ENCODE measurements at regions not wholly inside any gene's neighbourhood (a gene's known extent, or its start where the extent isn't known, plus 50 kb on each side); places are given as distances from the start of the nearest gene placed in this dataset.

DNA sequence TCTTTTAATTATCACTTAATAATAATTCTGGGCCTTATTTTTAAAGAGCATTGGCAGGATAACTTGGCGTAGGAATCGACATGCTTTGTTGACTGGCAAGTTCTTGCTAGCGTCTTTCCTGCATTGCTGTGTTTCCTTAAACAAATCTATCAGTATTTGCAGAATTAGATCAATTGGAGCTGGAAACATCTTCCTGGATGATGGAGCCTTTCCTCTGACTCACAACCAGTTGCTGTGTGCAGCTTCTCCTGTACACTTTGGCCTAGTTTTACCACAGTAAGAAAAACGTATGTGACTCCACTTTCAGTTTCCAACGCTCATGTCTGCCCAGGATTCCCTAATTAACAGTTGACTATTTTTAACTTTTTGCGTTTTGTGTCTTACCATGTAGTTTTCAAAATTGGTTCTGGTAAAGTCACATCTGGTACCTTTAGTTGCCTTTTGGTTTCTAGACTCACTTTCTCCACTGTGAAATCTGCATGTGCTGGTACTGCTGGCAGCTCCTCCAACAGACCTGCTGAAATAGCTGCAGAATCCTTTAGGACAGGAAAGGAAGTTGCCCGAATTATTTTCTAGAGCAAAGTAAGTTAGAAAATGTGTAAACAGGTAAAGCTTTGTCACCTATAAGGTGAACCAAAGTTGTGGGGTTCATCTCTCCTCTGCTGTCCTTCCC is 553.2 kb upstream of the FAT1 start:
- no peak for DNase-seq (ENCODE audit: low spot score)
- no peaks in the 10 kb centered on the region for H3K9me3 ChIP-seq (ENCODE audit: low read depth, low read length, poor library complexity, severe bottlenecking)
- intact Hi-C loops (cut with micrococcal nuclease; ENCODE audit: unreplicated experiment): no loop called here
- H3K4me1 ChIP-seq (ENCODE audit: insufficient read depth, low read length, poor library complexity, severe bottlenecking): no peaks in the 10 kb centered on the region
- no TSS peak for BruUV-seq (replicated peaks)
- POLR2A ChIA-PET (ENCODE audit: low non-redundant PET): interaction anchor here (0.5 kb wide), 1 partner anchor 483 kb away, joined by 3 read pairs; no protein-coding TSS in a partner anchor
- no peaks in the 10 kb centered on the region for H3K36me3 ChIP-seq (ENCODE audit: insufficient read depth, low read length, poor library complexity, severe bottlenecking)
- no peak overlapping the region for H3K27ac ChIP-seq (ENCODE audit: low read depth, low read length, poor library complexity, severe bottlenecking)
- no peak overlapping the region for H3K4me3 ChIP-seq (ENCODE audit: low read depth, low read length, poor library complexity, severe bottlenecking)
- H3K27me3 ChIP-seq (replicated peaks; ENCODE audit: insufficient read depth, low read depth, low read length, poor library complexity): peaks cover 54% of the 10 kb centered on the region
- CTCF ChIA-PET: no interaction called here
- TF ChIP-seq EZH2 (IDR thresholded peaks at IDR 0.05; ENCODE audit: borderline replicate concordance, low read depth, low read length, poor library complexity, severe bottlenecking): no peak
- TF ChIP-seq, protein P1, sequence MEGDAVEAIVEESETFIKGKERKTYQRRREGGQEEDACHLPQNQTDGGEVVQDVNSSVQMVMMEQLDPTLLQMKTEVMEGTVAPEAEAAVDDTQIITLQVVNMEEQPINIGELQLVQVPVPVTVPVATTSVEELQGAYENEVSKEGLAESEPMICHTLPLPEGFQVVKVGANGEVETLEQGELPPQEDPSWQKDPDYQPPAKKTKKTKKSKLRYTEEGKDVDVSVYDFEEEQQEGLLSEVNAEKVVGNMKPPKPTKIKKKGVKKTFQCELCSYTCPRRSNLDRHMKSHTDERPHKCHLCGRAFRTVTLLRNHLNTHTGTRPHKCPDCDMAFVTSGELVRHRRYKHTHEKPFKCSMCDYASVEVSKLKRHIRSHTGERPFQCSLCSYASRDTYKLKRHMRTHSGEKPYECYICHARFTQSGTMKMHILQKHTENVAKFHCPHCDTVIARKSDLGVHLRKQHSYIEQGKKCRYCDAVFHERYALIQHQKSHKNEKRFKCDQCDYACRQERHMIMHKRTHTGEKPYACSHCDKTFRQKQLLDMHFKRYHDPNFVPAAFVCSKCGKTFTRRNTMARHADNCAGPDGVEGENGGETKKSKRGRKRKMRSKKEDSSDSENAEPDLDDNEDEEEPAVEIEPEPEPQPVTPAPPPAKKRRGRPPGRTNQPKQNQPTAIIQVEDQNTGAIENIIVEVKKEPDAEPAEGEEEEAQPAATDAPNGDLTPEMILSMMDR (conservative IDR thresholded peaks at IDR 0.05; ENCODE audit: low read depth, low read length): no peak

DNA sequence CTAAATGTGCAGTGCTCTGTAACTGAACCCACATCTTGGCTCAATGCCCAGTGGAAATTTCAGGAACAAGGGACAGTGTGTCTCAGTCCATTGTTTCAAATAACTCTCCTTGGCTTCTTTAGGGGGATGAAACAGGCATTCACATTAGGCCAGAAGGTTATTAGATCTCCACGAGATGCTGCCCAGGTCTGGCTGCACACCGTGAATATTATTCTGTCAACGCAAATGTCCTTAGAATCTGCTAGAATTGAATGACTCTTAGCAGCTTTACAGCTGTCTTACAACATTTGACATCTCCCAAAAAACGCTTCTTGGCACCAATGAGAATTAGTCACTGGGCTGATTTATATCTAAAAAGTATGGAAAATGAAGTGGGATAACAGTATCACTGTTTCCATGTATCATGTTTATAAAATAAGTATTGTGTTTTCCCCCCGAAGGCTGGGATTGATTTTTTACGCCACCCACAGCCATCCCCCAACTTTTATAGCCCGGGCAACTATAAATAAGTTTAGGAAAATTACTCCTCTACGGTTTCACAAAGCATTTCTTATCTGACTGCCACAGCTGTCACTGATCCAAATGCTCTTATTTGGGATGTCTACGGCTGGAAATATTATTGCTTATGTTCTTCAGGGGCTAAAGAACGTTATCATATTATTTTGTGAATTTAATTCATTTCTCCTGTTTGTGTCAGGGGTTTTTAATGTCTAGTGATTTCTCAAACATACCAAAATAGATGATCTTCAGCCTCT is 559.7 kb upstream of the FAT1 start:
- intact Hi-C loops (cut with micrococcal nuclease; ENCODE audit: unreplicated experiment): no loop called here
- DNase-seq (ENCODE audit: low spot score): no peak

DNA sequence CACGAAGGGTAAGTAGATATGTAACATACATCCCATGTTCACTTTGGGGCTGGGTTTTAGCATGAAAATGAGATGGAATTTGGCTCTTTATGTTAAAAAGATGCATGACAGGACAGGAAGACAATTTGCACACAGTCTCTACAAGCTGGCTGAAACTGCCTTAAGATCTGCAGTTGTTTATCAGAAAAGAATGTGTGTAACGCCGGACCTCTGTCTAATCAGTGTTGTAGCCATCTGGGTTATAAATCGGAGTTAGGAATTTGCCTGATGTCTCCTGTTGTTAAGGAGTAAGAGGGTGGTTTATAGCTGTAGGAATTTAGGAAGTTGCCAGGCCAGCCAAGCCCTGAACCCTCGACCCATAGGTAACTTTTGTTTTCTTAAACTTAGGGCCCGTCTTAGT is 562.9 kb upstream of the FAT1 start:
- H3K4me1 ChIP-seq (ENCODE audit: insufficient read depth, low read length, poor library complexity, severe bottlenecking): peaks cover 6% of the 10 kb centered on the region
- ChIA-PET POLR2A (ENCODE audit: low non-redundant PET) (no interaction called here), CTCF (no interaction called here)
- TF ChIP-seq, protein P1 (conservative IDR thresholded peaks at IDR 0.05; ENCODE audit: low read depth, low read length): no peak
- no peak for TF ChIP-seq EZH2 (IDR thresholded peaks at IDR 0.05; ENCODE audit: borderline replicate concordance, low read depth, low read length, poor library complexity, severe bottlenecking)
- DNase-seq (ENCODE audit: low spot score): no peak
- intact Hi-C loops (cut with micrococcal nuclease; ENCODE audit: unreplicated experiment): no loop called here
- no TSS peak for BruUV-seq (replicated peaks)
- no peaks in the 10 kb centered on the region for H3K9me3 ChIP-seq (ENCODE audit: low read depth, low read length, poor library complexity, severe bottlenecking)
- H3K27me3 ChIP-seq (replicated peaks; ENCODE audit: insufficient read depth, low read depth, low read length, poor library complexity): peaks cover 34% of the 10 kb centered on the region
- no peak overlapping the region for H3K27ac ChIP-seq (ENCODE audit: low read depth, low read length, poor library complexity, severe bottlenecking)
- no peaks in the 10 kb centered on the region for H3K36me3 ChIP-seq (ENCODE audit: insufficient read depth, low read length, poor library complexity, severe bottlenecking)
- H3K4me3 ChIP-seq (ENCODE audit: low read depth, low read length, poor library complexity, severe bottlenecking): no peak overlapping the region

More for the DNA sequence above, 559.7 kb upstream of the FAT1 start:
- H3K36me3 ChIP-seq (ENCODE audit: insufficient read depth, low read length, poor library complexity, severe bottlenecking): no peaks in the 10 kb centered on the region
- H3K4me3 ChIP-seq (ENCODE audit: low read depth, low read length, poor library complexity, severe bottlenecking): no peak overlapping the region
- peaks cover 46% of the 10 kb centered on the region for H3K27me3 ChIP-seq (replicated peaks; ENCODE audit: insufficient read depth, low read depth, low read length, poor library complexity)
- H3K4me1 ChIP-seq (ENCODE audit: insufficient read depth, low read length, poor library complexity, severe bottlenecking): peaks cover 6% of the 10 kb centered on the region
- no TSS peak for BruUV-seq (replicated peaks)
- TF ChIP-seq EZH2 (IDR thresholded peaks at IDR 0.05; ENCODE audit: borderline replicate concordance, low read depth, low read length, poor library complexity, severe bottlenecking): no peak
- TF ChIP-seq, protein P1 (conservative IDR thresholded peaks at IDR 0.05; ENCODE audit: low read depth, low read length): no peak
- POLR2A ChIA-PET (ENCODE audit: low non-redundant PET): no interaction called here
- no peak overlapping the region for H3K27ac ChIP-seq (ENCODE audit: low read depth, low read length, poor library complexity, severe bottlenecking)
- no peaks in the 10 kb centered on the region for H3K9me3 ChIP-seq (ENCODE audit: low read depth, low read length, poor library complexity, severe bottlenecking)
- CTCF ChIA-PET: no interaction called here

Measured in A673 (cell line).